Heart right ventricle (tissue), 16 donors: ENCODE measurements at regions not wholly inside any gene's neighbourhood (a gene's known extent, or its start where the extent isn't known, plus 50 kb on each side); places are given as distances from the start of the nearest gene placed in this dataset.

Experiments
- ATAC-seq, 8 donors: fragments of 200-7000 bp; cut with Tn5 transposase; one replicate each; pipeline ENCODE4 v1.9.1; 2020; ENCODE audit warnings: mild to moderate bottlenecking in 8 of 8, moderate library complexity in 8 of 8, moderate number of reproducible peaks in 1 of 8
- DNase-seq, 2 donors: peaks; one replicate each; pipeline ENCODE4 v3.0.0-alpha.2; 2020
- H3K27ac ChIP-seq, 10 donors: fragments of 200-600 bp; sonication (generic) in 2 of 10; one replicate each; pipeline versions ENCODE4 v1.5.0 to v1.8.0; 2020 to 2022; ENCODE audit warnings: mild to moderate bottlenecking in 3 of 10
- H3K27me3 ChIP-seq, 7 donors: fragments of 200-600 bp; one replicate each; pipeline ENCODE4 v1.8.0; 2021 to 2022; ENCODE audit warnings: mild to moderate bottlenecking in 2 of 7
- H3K36me3 ChIP-seq, 9 donors: fragments of 200-600 bp; sonication (generic) in 1 of 9; one replicate each; pipeline versions ENCODE4 v1.5.0 to v1.8.0; 2020 to 2022; ENCODE audit warnings: mild to moderate bottlenecking in 2 of 9
- H3K4me1 ChIP-seq, 9 donors: fragments of 200-600 bp; sonication (generic) in 1 of 9; one replicate each; pipeline versions ENCODE4 v1.5.0 to v1.8.0; 2020 to 2022; ENCODE audit warnings: mild to moderate bottlenecking in 4 of 9
- H3K4me3 ChIP-seq, 10 donors: fragments of 200-600 bp; sonication (generic) in 2 of 10; one replicate each; pipeline versions ENCODE4 v1.5.0 to v1.8.0; 2020 to 2022; ENCODE audit warnings: mild to moderate bottlenecking in 7 of 10, moderate library complexity in 2 of 10
- H3K9me3 ChIP-seq, 11 donors: fragments of 200-600 bp in 10 of 11; sonication (generic) in 2 of 11; one replicate each; pipeline versions ENCODE4 v1.5.0 to v1.8.0; 2013 to 2022; ENCODE audit warnings: mild to moderate bottlenecking in 2 of 11, control low read depth in 1 of 11, moderate library complexity in 1 of 11
- CTCF ChIP-seq, 9 donors: fragments of 200-600 bp; sonication (generic) in 2 of 9; IDR thresholded peaks; one replicate each; pipeline versions ENCODE4 v1.5.0 to v1.8.0; 2021 to 2022; ENCODE audit warnings: antibody characterized with exemption in 9 of 9, mild to moderate bottlenecking in 5 of 9, moderate library complexity in 1 of 9
- WGBS, 2 donors: extraction: QIAGEN DNeasy Blood & Tissue Kit; methylation state at CpG; one replicate each; pipeline ENCODE4 v1.1.7; 2013; ENCODE audit warnings: inconsistent platforms in 1 of 2; 5-methylcytosine and 5-hydroxymethylcytosine counted together
- intact Hi-C, 10 donors: fragments of 100-400 bp; cut with DNase I; formaldehyde crosslinking; loops; one replicate each; pipeline versions ENCODE4 v1.11.1 to v1.14.2; 2022
- donor health status: Arrhythmogenic right ventricular cardiomyopathy.
- donor health status: ischemic (EF 13 %, LVEDD 7.1; RV severe dilation, severe dysfunction).
- donor health status: healthy with polysubstance abuse.
- donor health status: DM: no; HTN: yes; CAD: no.
- donor health status: DM: no; HTN: no; CAD: no.
- donor health status: ischemic (EF 25% LVEDD 6.9; RV normal size, moderate dysfunction).
- donor health status: ischemic (EF 25% LVEDD 5.7; RV mildly dilated, moderate dysfunction).
- donor health status: healthy.
- donor health status: DM: yes; HTN: yes; CAD: no.
- donor health status: Ischemic cardiomyopathy.
- donor health status: ischemic (EF 35%, LVEDD 5.7; RV mildly dilated, moderate dysfunction).
- donor health status: nonischemic (EF 11% LVEDD 7.7; RV severe dilation, severe dysfunction).
- donor health status: DM: yes; HTN: yes; CAD: no.
- donor health status: PGD.
- donor health status: ischemic (EF 29% LVEDD 5.4; RV normal size, mild dysfunction).
- donor health status: nonischemic (EF 23%, LVEDD 6.1; RV moderate dilation, normal function).

GRCh38 chr5:89729623-89730301, 679.8 kb downstream of the CETN3 start:
- TF ChIP-seq CTCF (IDR thresholded peaks at IDR 0.05): peak in 4 of 9 donors; percentile 16 to 39 (median 36)
- DNase-seq: no peak
- Histone ChIP-seq H3K4me1 (peaks cover 0 to 21% (median 7%) of the 10 kb centered on the region in 9 donors), H3K9me3 (no peaks in the 10 kb centered on the region), H3K36me3 (no peaks in the 10 kb centered on the region), H3K27ac (no peak overlapping the region), H3K4me3 (no peak overlapping the region), H3K27me3 (no peaks in the 10 kb centered on the region)
- 75 to 83% methylated on average over 2 of the region's 2 CpGs for WGBS, 2 donors
- ATAC-seq: no peak
- intact Hi-C loops: loop anchor here in 1 of 10 donors (1.0 to 10.0 kb wide), 2 partner anchors 15 to 995 kb away; no protein-coding TSS in a partner anchor

DNA sequence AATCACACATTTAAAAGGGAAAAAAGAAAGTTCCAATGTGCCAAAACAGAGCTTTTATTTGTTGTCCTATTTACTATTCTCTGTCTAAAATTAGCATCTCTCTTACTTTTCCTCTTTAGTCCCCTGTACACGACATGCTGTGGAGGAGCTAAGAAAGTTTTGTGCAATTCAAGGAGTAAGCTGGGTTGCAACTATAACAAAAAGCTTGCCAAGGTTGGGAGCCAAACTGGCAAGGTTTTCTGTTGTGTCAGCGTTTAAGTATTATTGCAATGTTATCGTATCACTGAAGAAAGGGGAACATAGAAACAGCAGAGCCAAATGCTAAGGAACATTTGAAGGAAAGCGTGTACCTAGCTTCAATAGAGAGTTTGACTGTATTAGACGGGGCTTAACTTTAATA, 680.8 kb downstream of the CETN3 start:
- Histone ChIP-seq H3K9me3 (no peaks in the 10 kb centered on the region), H3K27me3 (no peaks in the 10 kb centered on the region), H3K4me3 (no peak overlapping the region), H3K36me3 (no peaks in the 10 kb centered on the region), H3K27ac (no peak overlapping the region), H3K4me1 (peaks cover 0 to 21% (median 7%) of the 10 kb centered on the region in 9 donors)
- intact Hi-C loops: loop anchor here in 1 of 10 donors (1.0 to 10.0 kb wide), 2 partner anchors 16 to 994 kb away; no protein-coding TSS in a partner anchor
- DNase-seq (peak in 1 of 2 donors; percentile 24), ATAC-seq (peak in 6 of 8 donors; percentile 65 to 82 (median 68))
- 15 to 33% methylated on average over 5 of the region's 5 CpGs for WGBS, 2 donors
- no peak for TF ChIP-seq CTCF (IDR thresholded peaks at IDR 0.05)

DNA sequence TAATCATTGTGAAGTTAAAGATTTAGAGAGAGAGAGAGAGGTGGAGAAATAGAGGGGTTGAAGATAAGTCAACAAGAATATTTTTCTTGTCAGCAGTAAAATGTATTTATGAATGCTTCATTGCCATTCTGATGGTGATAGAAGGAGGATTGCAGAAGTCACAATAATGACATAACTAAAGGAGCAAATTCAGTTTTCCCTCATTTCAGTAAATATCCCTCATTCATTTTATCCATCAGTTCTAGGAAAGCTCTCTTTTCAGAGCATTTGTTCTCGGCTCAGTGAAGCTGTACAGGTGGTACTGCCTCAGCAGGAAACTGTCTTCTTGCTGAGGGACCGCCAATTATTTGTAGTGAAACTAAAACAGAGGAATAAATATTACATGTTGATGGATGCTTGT, 681.4 kb downstream of the CETN3 start:
- H3K36me3 ChIP-seq: no peaks in the 10 kb centered on the region
- peaks cover 0 to 21% (median 7%) of the 10 kb centered on the region in 9 donors for H3K4me1 ChIP-seq
- no peak overlapping the region for H3K27ac ChIP-seq
- ATAC-seq (no peak), DNase-seq (no peak)
- TF ChIP-seq CTCF (IDR thresholded peaks at IDR 0.05): no peak
- no peaks in the 10 kb centered on the region for H3K27me3 ChIP-seq
- WGBS, 2 donors: 80 to 82% methylated on average over 2 of the region's 2 CpGs
- H3K4me3 ChIP-seq: no peak overlapping the region
- intact Hi-C loops: loop anchor here in 1 of 10 donors (10.0 kb wide), 1 partner anchor 993 kb away; no protein-coding TSS in a partner anchor
- no peaks in the 10 kb centered on the region for H3K9me3 ChIP-seq

GRCh38 chr5:89724379-89725095, 685.0 kb downstream of the CETN3 start:
- H3K27ac ChIP-seq: no peak overlapping the region
- DNase-seq (no peak), ATAC-seq (no peak)
- H3K9me3 ChIP-seq: no peaks in the 10 kb centered on the region
- peaks cover 0 to 17% (median 7%) of the 10 kb centered on the region in 9 donors for H3K4me1 ChIP-seq
- 94 to 97% methylated on average over 7 of the region's 7 CpGs for WGBS, 2 donors
- H3K36me3 ChIP-seq: no peaks in the 10 kb centered on the region
- no peak for TF ChIP-seq CTCF (IDR thresholded peaks at IDR 0.05)
- H3K27me3 ChIP-seq: no peaks in the 10 kb centered on the region
- intact Hi-C loops: loop anchor here in 1 of 10 donors (10.0 kb wide), 1 partner anchor 990 kb away; no protein-coding TSS in a partner anchor
- H3K4me3 ChIP-seq: no peak overlapping the region
